Keratinocyte (primary cell): ENCODE measurements at regions not wholly inside any gene's neighbourhood (a gene's known extent, or its start where the extent isn't known, plus 50 kb on each side); places are given as distances from the start of the nearest gene placed in this dataset.

Source experiments
- EZH2 ChIP-seq: IDR thresholded peaks from one replicate; pipeline ENCODE4 v1.6.1; 2012; ENCODE audit warnings: inconsistent platforms, mild to moderate bottlenecking, low read length, moderate library complexity
- TF ChIP-seq, protein P1 (sequence below), 3 experiments: IDR thresholded peaks in 1 of 3; conservative IDR thresholded peaks in 1 of 3; optimal IDR thresholded peaks in 1 of 3; 2 replicates in 2 of 3; 3 replicates in 1 of 3; pipeline versions ENCODE3 to v1.5.1; 2011; ENCODE audit warnings: low read length in 3 of 3, mild to moderate bottlenecking in 3 of 3, moderate library complexity in 2 of 3, control low read depth in 1 of 3, inconsistent platforms in 1 of 3; ENCODE audit not compliant: insufficient read depth in 2 of 3; ENCODE audit errors: extremely low read depth in 1 of 3

DNA sequence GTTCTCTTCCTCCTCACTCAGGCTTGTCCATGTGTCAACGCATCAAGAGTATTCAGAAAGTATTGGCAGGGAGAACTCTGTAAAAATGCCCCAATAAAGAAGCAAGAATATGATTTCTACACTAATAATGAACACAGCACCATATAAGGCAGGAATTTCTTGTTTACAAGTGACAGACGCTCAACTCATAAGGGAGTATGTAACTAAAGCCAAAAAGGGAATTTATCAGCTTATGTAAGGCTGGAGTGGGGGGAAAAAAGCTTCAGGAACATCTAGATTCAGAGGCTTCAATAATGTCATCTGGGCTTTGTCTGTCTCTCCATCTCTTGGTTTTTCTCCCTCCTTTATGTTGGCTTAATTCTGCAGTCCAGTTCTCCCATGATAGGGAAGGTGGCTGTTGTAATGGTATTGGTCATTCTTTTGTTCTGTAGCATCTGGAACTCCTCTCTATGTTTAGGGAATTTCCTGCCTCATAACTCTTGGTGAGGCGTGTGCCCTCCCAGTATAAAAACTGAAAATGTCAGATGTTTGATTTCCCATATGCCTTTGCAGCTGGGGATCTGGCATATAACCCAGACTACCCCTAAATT is 125.1 kb upstream of the COL21A1 start:
- TF ChIP-seq, protein P1, sequence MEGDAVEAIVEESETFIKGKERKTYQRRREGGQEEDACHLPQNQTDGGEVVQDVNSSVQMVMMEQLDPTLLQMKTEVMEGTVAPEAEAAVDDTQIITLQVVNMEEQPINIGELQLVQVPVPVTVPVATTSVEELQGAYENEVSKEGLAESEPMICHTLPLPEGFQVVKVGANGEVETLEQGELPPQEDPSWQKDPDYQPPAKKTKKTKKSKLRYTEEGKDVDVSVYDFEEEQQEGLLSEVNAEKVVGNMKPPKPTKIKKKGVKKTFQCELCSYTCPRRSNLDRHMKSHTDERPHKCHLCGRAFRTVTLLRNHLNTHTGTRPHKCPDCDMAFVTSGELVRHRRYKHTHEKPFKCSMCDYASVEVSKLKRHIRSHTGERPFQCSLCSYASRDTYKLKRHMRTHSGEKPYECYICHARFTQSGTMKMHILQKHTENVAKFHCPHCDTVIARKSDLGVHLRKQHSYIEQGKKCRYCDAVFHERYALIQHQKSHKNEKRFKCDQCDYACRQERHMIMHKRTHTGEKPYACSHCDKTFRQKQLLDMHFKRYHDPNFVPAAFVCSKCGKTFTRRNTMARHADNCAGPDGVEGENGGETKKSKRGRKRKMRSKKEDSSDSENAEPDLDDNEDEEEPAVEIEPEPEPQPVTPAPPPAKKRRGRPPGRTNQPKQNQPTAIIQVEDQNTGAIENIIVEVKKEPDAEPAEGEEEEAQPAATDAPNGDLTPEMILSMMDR (optimal IDR thresholded peaks at IDR 0.05 in 1 of 3, IDR thresholded peaks at IDR 0.05 in 1 of 3, conservative IDR thresholded peaks at IDR 0.05 in 1 of 3; ENCODE audit: extremely low read depth in 1 of 3, insufficient read depth in 2 of 3, low read length in 3 of 3) = no peak
- no peak for TF ChIP-seq EZH2
